SK-N-SH (cell line): ENCODE measurements at regions not wholly inside any gene's neighbourhood (a gene's known extent, or its start where the extent isn't known, plus 50 kb on each side); places are given as distances from the start of the nearest gene placed in this dataset.

Experiments used
- CTCF ChIP-seq: fragments of 200-600 bp; sonication (generic); IDR thresholded peaks from 2 replicates; pipeline ENCODE4 v1.6.1; 2017; ENCODE audit warnings: antibody characterized with exemption, mild to moderate bottlenecking, moderate library complexity
- EP300 ChIP-seq, 2 experiments: IDR thresholded peaks; 2 replicates each; pipeline versions ENCODE4 v1.4.0 to v1.6.1; 2012; ENCODE audit warnings: borderline replicate concordance in 1 of 2, low read depth in 1 of 2, low read length in 1 of 2
- FOSL2 ChIP-seq: IDR thresholded peaks from 2 replicates; pipeline ENCODE4 v1.4.0; 2012; ENCODE audit warnings: low read depth, mild to moderate bottlenecking, moderate library complexity, borderline replicate concordance
- GABPA ChIP-seq: IDR thresholded peaks from 2 replicates; pipeline ENCODE4 v1.4.0; 2012; ENCODE audit warnings: low read depth, mild to moderate bottlenecking
- GATA2 ChIP-seq: sonication (generic); formaldehyde crosslinking; IDR thresholded peaks from 2 replicates; pipeline ENCODE4 v1.5.0; 2020; ENCODE audit warnings: mild to moderate bottlenecking, missing genetic modification reagents
- NFIC ChIP-seq: IDR thresholded peaks from 2 replicates; pipeline ENCODE4 v1.4.0; 2012; ENCODE audit warnings: borderline replicate concordance
- PBX3 ChIP-seq: IDR thresholded peaks from 2 replicates; pipeline ENCODE4; 2012
- POLR2AphosphoS5 ChIP-seq: IDR thresholded peaks from 2 replicates; pipeline ENCODE4 v1.6.1; 2012; ENCODE audit warnings: low read depth, low read length
- SIN3A ChIP-seq: IDR thresholded peaks from 2 replicates; pipeline ENCODE4 v1.6.1; 2012; ENCODE audit warnings: low read depth, mild to moderate bottlenecking, low read length, moderate library complexity, borderline replicate concordance
- TF ChIP-seq, protein P1 (sequence below): IDR thresholded peaks from 2 replicates; pipeline ENCODE4 v1.4.0; 2012; ENCODE audit warnings: low read depth
- TF ChIP-seq, protein P2 (sequence below): fragments of 150-350 bp; IDR thresholded peaks from 2 replicates; pipeline ENCODE4 v1.6.1; 2017; ENCODE audit warnings: antibody characterized with exemption, low read length, low read depth, borderline replicate concordance

GRCh38 chr4:17433827-17434226, 78.1 kb downstream of the QDPR start:
- TF ChIP-seq, protein P1, sequence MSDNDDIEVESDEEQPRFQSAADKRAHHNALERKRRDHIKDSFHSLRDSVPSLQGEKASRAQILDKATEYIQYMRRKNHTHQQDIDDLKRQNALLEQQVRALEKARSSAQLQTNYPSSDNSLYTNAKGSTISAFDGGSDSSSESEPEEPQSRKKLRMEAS, result no peak
- TF ChIP-seq PBX3 (no peak), CTCF (no peak), GATA2 (CRISPR knock-in tag) (no peak), SIN3A (no peak), EP300 (IDR thresholded peaks at IDR 0.05; ENCODE audit: borderline replicate concordance in 1 of 2, low read depth in 1 of 2, low read length in 1 of 2) (no peak), GABPA (no peak), NFIC (no peak), POLR2AphosphoS5 (no peak), FOSL2 (no peak)
- TF ChIP-seq, protein P2, sequence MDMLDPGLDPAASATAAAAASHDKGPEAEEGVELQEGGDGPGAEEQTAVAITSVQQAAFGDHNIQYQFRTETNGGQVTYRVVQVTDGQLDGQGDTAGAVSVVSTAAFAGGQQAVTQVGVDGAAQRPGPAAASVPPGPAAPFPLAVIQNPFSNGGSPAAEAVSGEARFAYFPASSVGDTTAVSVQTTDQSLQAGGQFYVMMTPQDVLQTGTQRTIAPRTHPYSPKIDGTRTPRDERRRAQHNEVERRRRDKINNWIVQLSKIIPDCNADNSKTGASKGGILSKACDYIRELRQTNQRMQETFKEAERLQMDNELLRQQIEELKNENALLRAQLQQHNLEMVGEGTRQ, result no peak
